Coronary artery (tissue), 2 donors: ENCODE measurements at regions not wholly inside any gene's neighbourhood (a gene's known extent, or its start where the extent isn't known, plus 50 kb on each side); places are given as distances from the start of the nearest gene placed in this dataset.

Experiments
- DNase-seq: peaks from one replicate; pipeline ENCODE4 v3.0.0-alpha.2; 2017; ENCODE audit warnings: low spot score
- H3K27ac ChIP-seq, 2 donors: fragments of 200-600 bp; sonication (generic); one replicate each; pipeline ENCODE4 v1.5.1; 2016 to 2019
- H3K4me3 ChIP-seq: fragments of 200-600 bp; sonication (generic); 2 replicates; pipeline ENCODE4 v1.5.1; 2016; ENCODE audit warnings: mild to moderate bottlenecking, moderate library complexity
- CTCF ChIP-seq: fragments of 200-600 bp; sonication (generic); IDR thresholded peaks from one replicate; pipeline ENCODE4 v1.5.1; 2019; ENCODE audit warnings: antibody characterized with exemption

GRCh38 chr1:55879346-55879745, 664.2 kb upstream of the USP24 start:
- TF ChIP-seq CTCF, result no peak
- DNase-seq, result no peak
- Histone ChIP-seq H3K27ac (no peak overlapping the region), H3K4me3 (no peak overlapping the region)

- Histone ChIP-seq H3K4me3 (no peak overlapping the region), H3K27ac (no peak overlapping the region)
- no peak for TF ChIP-seq CTCF
- no peak for DNase-seq
Measured at GRCh38 chr1:55877437-55878232, 662.5 kb upstream of the USP24 start.

GRCh38 chr1:55876276-55877060, 661.3 kb upstream of the USP24 start:
- Histone ChIP-seq H3K27ac (no peak overlapping the region), H3K4me3 (no peak overlapping the region)
- TF ChIP-seq CTCF, result no peak
- DNase-seq, result no peak

- TF ChIP-seq CTCF, result no peak
- Histone ChIP-seq H3K4me3 (no peak overlapping the region), H3K27ac (no peak overlapping the region)
- no peak for DNase-seq
Measured at GRCh38 chr1:55870106-55870505, 654.9 kb upstream of the USP24 start.

- no peak for DNase-seq
Measured at GRCh38 chr1:55869065-55869464, 653.9 kb upstream of the USP24 start.

GRCh38 chr1:55868026-55868425, 652.9 kb upstream of the USP24 start:
- Histone ChIP-seq H3K4me3 (no peak overlapping the region), H3K27ac (no peak overlapping the region)
- no peak for DNase-seq
- TF ChIP-seq CTCF, result no peak

More at GRCh38 chr1:55869065-55869464, 653.9 kb upstream of the USP24 start:
- Histone ChIP-seq H3K4me3 (no peak overlapping the region), H3K27ac (no peak overlapping the region)
- no peak for TF ChIP-seq CTCF
